RCC 7860 (cell line): ENCODE measurements at regions not wholly inside any gene's neighbourhood (a gene's known extent, or its start where the extent isn't known, plus 50 kb on each side); places are given as distances from the start of the nearest gene placed in this dataset.

Experiments
- DNase-seq: peaks from one replicate; pipeline ENCODE4 v3.0.0-alpha.2; 2015; ENCODE audit warnings: low spot score
- FAIRE-seq: peaks from 2 replicates; lab custom pipeline; 2012; peaks lifted over from hg19 to GRCh38; lab: Jason Lieb, UNC

GRCh38 chr11:37710031-37710430 lies 1112.0 kb upstream of the RAG2 start:
- FAIRE-seq (no peak), DNase-seq (no peak)

- FAIRE-seq, result no peak
- DNase-seq, result no peak
Measured at GRCh38 chr11:37704791-37705190, 1106.8 kb upstream of the RAG2 start.

- FAIRE-seq, result no peak
- no peak for DNase-seq
Measured at GRCh38 chr11:37699644-37700043, 1101.6 kb upstream of the RAG2 start.

- DNase-seq (no peak), FAIRE-seq (no peak)
Measured at GRCh38 chr11:37695283-37695682, 1097.2 kb upstream of the RAG2 start.

- DNase-seq (no peak), FAIRE-seq (no peak)
Measured at GRCh38 chr11:37689951-37690350, 1091.9 kb upstream of the RAG2 start.

GRCh38 chr11:37688456-37688855 lies 1090.4 kb upstream of the RAG2 start:
- FAIRE-seq, result no peak

GRCh38 chr11:37687130-37687529 lies 1089.1 kb upstream of the RAG2 start:
- FAIRE-seq (no peak), DNase-seq (no peak)

More at GRCh38 chr11:37688456-37688855, 1090.4 kb upstream of the RAG2 start:
- no peak for DNase-seq

- FAIRE-seq (no peak), DNase-seq (no peak)
Measured at GRCh38 chr11:37671321-37671720, 1073.3 kb upstream of the RAG2 start.

- FAIRE-seq, result no peak
- DNase-seq, result no peak
Measured at GRCh38 chr11:37666960-37667359, 1068.9 kb upstream of the RAG2 start.

GRCh38 chr11:37657645-37658044 lies 1059.6 kb upstream of the RAG2 start:
- DNase-seq (no peak), FAIRE-seq (no peak)

- FAIRE-seq, result no peak
Measured at GRCh38 chr11:37647767-37648166, 1049.7 kb upstream of the RAG2 start.

GRCh38 chr11:37643968-37644367 lies 1045.9 kb upstream of the RAG2 start:
- FAIRE-seq (no peak), DNase-seq (no peak)

More at GRCh38 chr11:37647767-37648166, 1049.7 kb upstream of the RAG2 start:
- no peak for DNase-seq

- DNase-seq, result no peak
- FAIRE-seq, result no peak
Measured at GRCh38 chr11:37642296-37642695, 1044.3 kb upstream of the RAG2 start.

- FAIRE-seq (no peak), DNase-seq (no peak)
Measured at GRCh38 chr11:37632748-37633147, 1034.7 kb upstream of the RAG2 start.

GRCh38 chr11:37630866-37631265 lies 1032.8 kb upstream of the RAG2 start:
- FAIRE-seq (no peak), DNase-seq (no peak)

- DNase-seq (no peak), FAIRE-seq (no peak)
Measured at GRCh38 chr11:37623778-37624177, 1025.7 kb upstream of the RAG2 start.

GRCh38 chr11:37621662-37622061 lies 1023.6 kb upstream of the RAG2 start:
- DNase-seq (no peak), FAIRE-seq (no peak)

GRCh38 chr11:37616291-37616690 lies 1018.3 kb upstream of the RAG2 start:
- FAIRE-seq (no peak), DNase-seq (no peak)

GRCh38 chr11:37613031-37613430 lies 1015.0 kb upstream of the RAG2 start:
- no peak for DNase-seq
- FAIRE-seq, result no peak

- DNase-seq (no peak), FAIRE-seq (no peak)
Measured at GRCh38 chr11:37612146-37612545, 1014.1 kb upstream of the RAG2 start.

- FAIRE-seq (no peak), DNase-seq (no peak)
Measured at GRCh38 chr11:37605229-37605628, 1007.2 kb upstream of the RAG2 start.

- no peak for DNase-seq
Measured at GRCh38 chr11:37598381-37598780, 1000.3 kb upstream of the RAG2 start.

GRCh38 chr11:37597776-37598175 lies 999.7 kb upstream of the RAG2 start:
- FAIRE-seq (no peak), DNase-seq (no peak)

More at GRCh38 chr11:37598381-37598780, 1000.3 kb upstream of the RAG2 start:
- FAIRE-seq, result no peak

GRCh38 chr11:37595845-37596244 lies 997.8 kb upstream of the RAG2 start:
- DNase-seq, result no peak
- FAIRE-seq, result no peak
